COLO668 (cell line): ENCODE measurements at regions not wholly inside any gene's neighbourhood (a gene's known extent, or its start where the extent isn't known, plus 50 kb on each side); places are given as distances from the start of the nearest gene placed in this dataset.
A peak's percentile ranks its signal among the peaks of the same experiment; 100 is the strongest.

Experiments
- DNase-seq: peaks from one replicate; lab custom pipeline; 2025; ENCODE audit not compliant: unreplicated experiment; lab: John Stamatoyannopoulos, UW

GRCh38 chr15:95921404-95921803 is 409.1 kb upstream of the NR2F2 start:
- no peak for DNase-seq

- DNase-seq = no peak
Observed at GRCh38 chr15:95922431-95922830, 408.1 kb upstream of the NR2F2 start.

- DNase-seq = no peak
Observed at GRCh38 chr15:95923792-95924191, 406.7 kb upstream of the NR2F2 start.

- DNase-seq = no peak
Observed at GRCh38 chr15:95928822-95929221, 401.7 kb upstream of the NR2F2 start.

GRCh38 chr15:95929232-95929846 is 401.2 kb upstream of the NR2F2 start:
- DNase-seq = peak; percentile 35

- DNase-seq = no peak
Observed at GRCh38 chr15:95930659-95931375, 399.7 kb upstream of the NR2F2 start.

- DNase-seq = no peak
Observed at GRCh38 chr15:95931619-95932018, 398.9 kb upstream of the NR2F2 start.

- DNase-seq = no peak
Observed at GRCh38 chr15:95932141-95932540, 398.4 kb upstream of the NR2F2 start.

- DNase-seq = no peak
Observed at GRCh38 chr15:95932676-95933075, 397.8 kb upstream of the NR2F2 start.

- no peak for DNase-seq
Observed at GRCh38 chr15:95935852-95936251, 394.6 kb upstream of the NR2F2 start.

- DNase-seq = no peak
Observed at GRCh38 chr15:95937128-95937528, 393.4 kb upstream of the NR2F2 start.

GRCh38 chr15:95940431-95940985 is 390.0 kb upstream of the NR2F2 start:
- no peak for DNase-seq

- peak; percentile 7 for DNase-seq
Observed at GRCh38 chr15:95944193-95944592, 386.3 kb upstream of the NR2F2 start.

- DNase-seq = no peak
Observed at GRCh38 chr15:95944661-95945255, 385.7 kb upstream of the NR2F2 start.

- no peak for DNase-seq
Observed at GRCh38 chr15:95946241-95946640, 384.3 kb upstream of the NR2F2 start.

- no peak for DNase-seq
Observed at GRCh38 chr15:95946926-95947325, 383.6 kb upstream of the NR2F2 start.

GRCh38 chr15:95948411-95948810 is 382.1 kb upstream of the NR2F2 start:
- peak; percentile 75 for DNase-seq

- no peak for DNase-seq
Observed at GRCh38 chr15:95953032-95953431, 377.5 kb upstream of the NR2F2 start.

GRCh38 chr15:95957861-95958260 is 372.6 kb upstream of the NR2F2 start:
- no peak for DNase-seq

GRCh38 chr15:95958382-95958781 is 372.1 kb upstream of the NR2F2 start:
- DNase-seq = no peak

GRCh38 chr15:95968856-95969255 is 361.6 kb upstream of the NR2F2 start:
- DNase-seq = no peak

- no peak for DNase-seq
Observed at GRCh38 chr15:95970326-95970725, 360.2 kb upstream of the NR2F2 start.
